A549 (cell line): ENCODE measurements at regions not wholly inside any gene's neighbourhood (a gene's known extent, or its start where the extent isn't known, plus 50 kb on each side); places are given as distances from the start of the nearest gene placed in this dataset.

Source experiments
- CTCF ChIP-seq: fragments of >200 bp; sonication (Bioruptor Twin); formaldehyde crosslinking; IDR thresholded peaks from 3 replicates; pipeline ENCODE4 v1.5.1; 2016
- MAX ChIP-seq: IDR thresholded peaks from 2 replicates; pipeline ENCODE4 v1.6.1; 2012
- MAZ ChIP-seq: fragments of 150-350 bp; IDR thresholded peaks from 2 replicates; pipeline ENCODE4 v1.6.1; 2014; ENCODE audit warnings: antibody characterized with exemption, low read depth, low read length, borderline replicate concordance
- NR3C1 ChIP-seq: fragments of >200 bp; sonication (Bioruptor Twin); formaldehyde crosslinking; IDR thresholded peaks from 3 replicates; pipeline ENCODE4 v1.6.1; 2017
- POLR2A ChIP-seq: IDR thresholded peaks from 2 replicates; pipeline ENCODE4 v1.6.1; 2012; ENCODE audit warnings: mild to moderate bottlenecking, low read length
- SMC3 ChIP-seq: fragments of >200 bp; sonication (Bioruptor Twin); formaldehyde crosslinking; IDR thresholded peaks from 3 replicates; pipeline ENCODE4 v1.6.1; 2018; ENCODE audit warnings: inconsistent platforms

- no peak for TF ChIP-seq POLR2A
- TF ChIP-seq CTCF, result no peak
- no peak for TF ChIP-seq MAX
- no peak for TF ChIP-seq NR3C1
- TF ChIP-seq MAZ, result no peak
- no peak for TF ChIP-seq SMC3
Measured at GRCh38 chr4:126960760-126961159, 672.0 kb upstream of the INTU start.
